ENCODE measurements at regions not wholly inside any gene's neighbourhood (a gene's known extent, or its start where the extent isn't known, plus 50 kb on each side); places are given as distances from the start of the nearest gene placed in this dataset.
A peak's percentile ranks its signal among the peaks of the same experiment; 100 is the strongest.
"Not testable (repeated sequence)": the region's sequence is repeated elsewhere in the genome, so short reads cannot be mapped to it uniquely, and the experiment has no call there.

DNA sequence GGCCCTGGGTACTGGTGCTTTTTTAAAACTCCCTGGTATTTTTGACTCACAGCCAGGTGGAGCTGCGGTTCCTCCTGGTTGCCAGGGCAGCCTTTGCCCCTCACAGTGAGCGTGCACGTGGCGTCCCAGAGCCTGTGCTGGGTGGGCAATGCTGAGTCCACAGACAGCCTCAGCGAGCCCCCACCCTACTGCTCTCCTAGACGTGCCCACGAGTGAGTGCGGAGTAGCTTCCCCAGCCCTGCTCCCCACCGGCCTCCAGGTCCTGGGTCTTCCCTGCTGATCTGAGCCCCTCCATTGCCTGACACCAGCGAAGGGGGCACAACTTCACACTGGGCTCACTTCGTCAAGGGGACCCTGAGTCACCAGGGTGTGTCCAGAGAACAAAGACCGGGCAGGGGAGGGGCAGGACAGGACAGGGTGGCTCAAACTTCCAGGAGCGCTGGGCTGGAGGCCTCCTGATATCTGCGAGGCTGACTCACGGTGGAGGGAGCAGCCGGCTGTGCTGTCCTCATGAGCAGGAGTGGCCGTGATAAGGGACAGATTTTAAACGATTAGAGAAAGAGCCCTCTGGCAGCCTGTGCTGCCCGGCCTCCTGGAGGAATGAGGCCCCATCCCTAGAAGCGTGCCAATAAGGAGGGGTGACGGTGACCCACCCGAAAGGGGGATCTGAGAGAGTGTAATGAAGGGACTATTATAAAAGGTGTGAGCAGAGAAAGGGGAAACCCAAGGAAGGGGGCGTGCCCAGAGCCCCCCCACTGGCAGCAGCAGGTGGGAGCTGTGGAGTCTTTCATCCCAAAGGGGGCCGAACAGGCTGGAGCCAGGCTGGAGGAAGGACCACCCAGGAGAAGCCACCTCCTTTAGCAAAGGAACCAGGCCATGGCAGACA lies 129.3 kb upstream of the FGF3 start:
- no peak for DNase-seq
- Histone ChIP-seq H3K27ac (ENCODE audit: low read depth, low read length) (no peak overlapping the region), H3K9me3 (ENCODE audit: control insufficient read depth in 1 of 2, low read length in 2 of 2) (no peaks in the 10 kb centered on the region), H3K27me3 (ENCODE audit: insufficient read depth, low read length) (no peaks in the 10 kb centered on the region), H3K4me3 (ENCODE audit: low read length in 2 of 2) (no peak overlapping the region), H3K36me3 (ENCODE audit: insufficient read depth, low read length) (no peaks in the 10 kb centered on the region), H3K4me1 (ENCODE audit: insufficient read depth, low read length) (no peaks in the 10 kb centered on the region)
- H3K27me3 Mint-ChIP-seq: peaks cover 4 to 15% of the 10 kb centered on the region in 2 donors
- intact Hi-C loops (cut with micrococcal nuclease): no loop called here
- H3K27ac Mint-ChIP-seq: no peak overlapping the region
- H3K36me3 Mint-ChIP-seq: no peaks in the 10 kb centered on the region
- H3K4me1 Mint-ChIP-seq: no peaks in the 10 kb centered on the region
- H3K4me3 Mint-ChIP-seq: no peak overlapping the region
- ChIA-PET POLR2A (ENCODE audit: partially characterized antibody) (no interaction called here), CTCF (ENCODE audit: partially characterized antibody) (no interaction called here)
- peaks cover 0 to 3% (median 0%) of the 10 kb centered on the region in 8 donors for H3K9me3 Mint-ChIP-seq

DNA sequence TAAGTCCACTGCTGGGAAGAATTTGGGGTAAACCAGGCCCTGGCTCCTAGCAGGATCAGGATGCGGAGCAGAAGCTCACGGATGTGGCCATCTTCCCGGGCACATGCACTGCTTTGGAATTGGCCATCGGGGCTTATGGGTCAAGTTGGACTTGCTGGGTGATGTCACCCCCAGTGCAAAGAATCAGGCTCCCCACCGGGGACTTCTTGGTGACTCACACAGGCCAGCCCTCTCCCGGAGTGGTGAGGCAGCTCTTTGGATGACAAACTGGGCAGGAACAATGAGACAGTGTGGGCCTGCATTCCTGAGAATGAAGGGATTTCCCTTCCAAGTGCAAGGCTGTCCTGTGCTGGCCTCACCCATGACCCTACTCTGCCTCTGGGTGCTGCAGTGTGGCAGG lies 128.8 kb upstream of the ANO1 start:
- DNase-seq: no peak
- no peak overlapping the region for H3K4me3 ChIP-seq (ENCODE audit: low read length in 2 of 2)
- peaks cover 0 to 3% (median 0%) of the 10 kb centered on the region in 8 donors for H3K9me3 Mint-ChIP-seq
- peaks cover 4 to 12% of the 10 kb centered on the region in 2 donors for H3K27me3 Mint-ChIP-seq
- no peak overlapping the region for H3K27ac Mint-ChIP-seq
- CTCF ChIA-PET (ENCODE audit: partially characterized antibody): no interaction called here
- no peak overlapping the region for H3K27ac ChIP-seq (ENCODE audit: low read depth, low read length)
- H3K36me3 ChIP-seq (ENCODE audit: insufficient read depth, low read length): no peaks in the 10 kb centered on the region
- H3K4me3 Mint-ChIP-seq: no peak overlapping the region
- no peaks in the 10 kb centered on the region for H3K27me3 ChIP-seq (ENCODE audit: insufficient read depth, low read length)
- intact Hi-C loops (cut with micrococcal nuclease): no loop called here
- no peaks in the 10 kb centered on the region for H3K4me1 Mint-ChIP-seq
- no peaks in the 10 kb centered on the region for H3K36me3 Mint-ChIP-seq
- H3K4me1 ChIP-seq (ENCODE audit: insufficient read depth, low read length): no peaks in the 10 kb centered on the region
- POLR2A ChIA-PET (ENCODE audit: partially characterized antibody): no interaction called here
- H3K9me3 ChIP-seq (ENCODE audit: control insufficient read depth in 1 of 2, low read length in 2 of 2): no peaks in the 10 kb centered on the region

DNA sequence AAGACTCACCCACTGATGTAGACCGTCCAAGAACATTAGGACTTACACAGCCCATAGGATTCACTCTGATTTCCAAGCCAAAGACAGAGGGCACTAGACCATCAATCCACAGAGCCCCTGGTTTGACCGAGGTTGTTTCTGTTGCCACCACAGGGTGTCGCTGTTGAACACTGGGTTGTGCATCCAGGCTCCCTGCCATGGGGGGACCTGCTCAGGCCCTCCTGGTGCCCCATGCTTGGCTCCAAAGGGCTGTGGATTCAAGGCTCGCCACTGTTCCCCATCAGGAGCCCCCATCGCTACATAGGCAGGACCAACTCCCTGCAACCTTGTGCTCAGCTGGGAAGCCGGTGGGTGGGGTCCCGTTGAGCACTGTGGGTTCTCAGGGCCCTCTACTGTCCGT lies 128.0 kb upstream of the ANO1 start:
- POLR2A ChIA-PET (ENCODE audit: partially characterized antibody): no interaction called here
- Mint-ChIP-seq H3K27me3 (peaks cover 4 to 10% of the 10 kb centered on the region in 2 donors), H3K9me3 (peaks cover 0 to 3% (median 0%) of the 10 kb centered on the region in 8 donors), H3K36me3 (no peaks in the 10 kb centered on the region), H3K4me3 (no peak overlapping the region), H3K4me1 (no peaks in the 10 kb centered on the region), H3K27ac (no peak overlapping the region)
- Histone ChIP-seq H3K27me3 (ENCODE audit: insufficient read depth, low read length) (no peaks in the 10 kb centered on the region), H3K27ac (ENCODE audit: low read depth, low read length) (no peak overlapping the region), H3K36me3 (ENCODE audit: insufficient read depth, low read length) (no peaks in the 10 kb centered on the region), H3K9me3 (ENCODE audit: control insufficient read depth in 1 of 2, low read length in 2 of 2) (no peaks in the 10 kb centered on the region), H3K4me1 (ENCODE audit: insufficient read depth, low read length) (no peaks in the 10 kb centered on the region), H3K4me3 (ENCODE audit: low read length in 2 of 2) (no peak overlapping the region)
- intact Hi-C loops (cut with micrococcal nuclease): no loop called here
- no peak for DNase-seq
- CTCF ChIA-PET (ENCODE audit: partially characterized antibody): no interaction called here

DNA sequence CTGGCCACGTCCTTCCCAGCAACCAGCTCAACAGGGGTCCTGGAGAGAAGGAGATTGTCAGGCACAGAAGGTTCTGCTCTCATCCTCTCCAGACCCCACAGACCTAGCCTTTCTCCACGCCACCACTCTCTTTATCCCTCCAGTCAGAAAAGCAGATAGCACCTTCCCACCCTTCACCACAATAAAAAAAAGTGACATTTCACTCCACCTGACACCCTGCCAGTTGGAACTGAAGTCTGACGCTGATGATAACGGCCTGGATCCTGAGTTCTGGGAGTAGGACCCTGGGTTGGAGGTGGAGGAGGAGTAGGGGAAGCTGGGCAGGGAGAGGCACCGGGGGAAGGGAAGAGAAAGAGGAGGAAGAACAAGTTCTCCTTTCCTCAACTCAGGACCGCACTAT lies 127.5 kb upstream of the ANO1 start:
- Mint-ChIP-seq H3K27ac (no peak overlapping the region), H3K36me3 (no peaks in the 10 kb centered on the region), H3K4me1 (no peaks in the 10 kb centered on the region), H3K9me3 (peaks cover 0 to 3% (median 0%) of the 10 kb centered on the region in 8 donors), H3K4me3 (no peak overlapping the region), H3K27me3 (peaks cover 4 to 10% of the 10 kb centered on the region in 2 donors)
- Histone ChIP-seq H3K27me3 (ENCODE audit: insufficient read depth, low read length) (no peaks in the 10 kb centered on the region), H3K9me3 (ENCODE audit: control insufficient read depth in 1 of 2, low read length in 2 of 2) (no peaks in the 10 kb centered on the region), H3K36me3 (ENCODE audit: insufficient read depth, low read length) (no peaks in the 10 kb centered on the region), H3K4me3 (ENCODE audit: low read length in 2 of 2) (no peak overlapping the region), H3K27ac (ENCODE audit: low read depth, low read length) (no peak overlapping the region), H3K4me1 (ENCODE audit: insufficient read depth, low read length) (no peaks in the 10 kb centered on the region)
- intact Hi-C loops (cut with micrococcal nuclease): no loop called here
- DNase-seq: no peak
- POLR2A ChIA-PET (ENCODE audit: partially characterized antibody): no interaction called here
- CTCF ChIA-PET (ENCODE audit: partially characterized antibody): no interaction called here

DNA sequence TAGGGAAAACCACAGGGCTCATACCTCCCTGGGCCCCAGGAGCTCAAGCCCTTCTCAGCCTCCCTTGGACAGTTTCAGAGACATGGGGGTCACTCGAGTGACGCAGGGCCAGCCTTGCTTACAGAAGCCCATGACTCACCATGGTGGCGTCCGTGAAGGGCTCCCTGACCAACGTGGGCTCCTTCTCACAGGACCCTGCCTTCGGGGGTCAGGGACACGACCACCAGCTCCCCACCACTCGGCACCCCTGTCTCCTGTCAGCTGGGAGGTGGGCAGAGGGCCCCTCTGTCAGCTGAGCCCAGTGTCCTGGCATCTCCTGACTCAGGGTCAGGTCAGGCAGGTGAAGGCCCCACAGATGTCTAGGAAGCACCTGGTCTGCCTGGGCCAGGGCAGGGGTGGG lies 126.3 kb upstream of the ANO1 start:
- Mint-ChIP-seq H3K27me3 (peaks cover 4 to 10% of the 10 kb centered on the region in 2 donors), H3K27ac (no peak overlapping the region), H3K36me3 (no peaks in the 10 kb centered on the region), H3K4me3 (no peak overlapping the region), H3K9me3 (peaks cover 0 to 3% (median 0%) of the 10 kb centered on the region in 8 donors), H3K4me1 (no peaks in the 10 kb centered on the region)
- intact Hi-C loops (cut with micrococcal nuclease): no loop called here
- CTCF ChIA-PET (ENCODE audit: partially characterized antibody): no interaction called here
- DNase-seq: no peak
- Histone ChIP-seq H3K4me1 (ENCODE audit: insufficient read depth, low read length) (no peaks in the 10 kb centered on the region), H3K36me3 (ENCODE audit: insufficient read depth, low read length) (no peaks in the 10 kb centered on the region), H3K4me3 (ENCODE audit: low read length in 2 of 2) (no peak overlapping the region), H3K9me3 (ENCODE audit: control insufficient read depth in 1 of 2, low read length in 2 of 2) (no peaks in the 10 kb centered on the region), H3K27ac (ENCODE audit: low read depth, low read length) (no peak overlapping the region), H3K27me3 (ENCODE audit: insufficient read depth, low read length) (no peaks in the 10 kb centered on the region)
- POLR2A ChIA-PET (ENCODE audit: partially characterized antibody): no interaction called here

DNA sequence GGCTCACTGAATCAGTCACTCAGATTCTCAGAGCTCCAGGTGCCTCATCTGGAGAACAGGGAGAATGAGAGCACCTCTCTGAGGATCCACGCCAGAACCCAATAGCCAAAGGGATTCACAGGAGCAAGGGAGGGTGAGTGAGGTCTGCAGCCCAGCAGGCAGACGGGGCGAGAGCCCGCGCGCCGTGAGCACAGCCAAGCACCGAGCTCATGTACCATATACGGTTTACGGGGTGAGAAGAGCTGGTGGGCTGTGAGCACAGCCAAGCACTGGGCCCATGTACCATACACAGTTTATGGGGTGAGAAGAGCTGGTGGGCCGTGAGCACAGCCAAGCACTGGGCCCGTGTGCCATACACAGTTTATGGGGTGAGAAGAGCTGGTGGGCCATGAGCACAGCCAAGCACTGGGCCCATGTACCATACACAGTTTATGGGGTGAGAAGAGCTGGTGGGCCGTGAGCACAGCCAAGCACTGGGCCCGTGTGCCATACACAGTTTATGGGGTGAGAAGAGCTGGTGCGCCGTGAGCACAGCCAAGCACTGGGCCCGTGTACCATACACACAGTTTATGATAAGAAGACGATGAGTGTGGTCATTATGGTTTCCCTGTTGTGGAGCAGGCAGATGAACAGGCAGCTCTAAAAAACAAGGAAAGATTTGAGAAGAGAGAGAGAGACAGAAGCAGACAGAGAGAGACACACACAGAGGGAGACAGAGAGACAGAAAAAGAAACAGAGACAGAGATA lies 125.7 kb upstream of the ANO1 start:
- H3K9me3 ChIP-seq (ENCODE audit: control insufficient read depth in 1 of 2, low read length in 2 of 2); H3K27me3 ChIP-seq (ENCODE audit: insufficient read depth, low read length); H3K4me1 ChIP-seq (ENCODE audit: insufficient read depth, low read length); intact Hi-C loops (cut with micrococcal nuclease); DNase-seq; H3K4me3 ChIP-seq (ENCODE audit: low read length in 2 of 2); H3K27me3 Mint-ChIP-seq; H3K36me3 Mint-ChIP-seq; H3K4me3 Mint-ChIP-seq; H3K9me3 Mint-ChIP-seq; CTCF ChIA-PET (ENCODE audit: partially characterized antibody); H3K4me1 Mint-ChIP-seq; POLR2A ChIA-PET (ENCODE audit: partially characterized antibody); H3K36me3 ChIP-seq (ENCODE audit: insufficient read depth, low read length); H3K27ac ChIP-seq (ENCODE audit: low read depth, low read length): not testable (repeated sequence)
- H3K27ac Mint-ChIP-seq: peak overlapping the region in 2 of 7 donors; percentile 22 to 45

DNA sequence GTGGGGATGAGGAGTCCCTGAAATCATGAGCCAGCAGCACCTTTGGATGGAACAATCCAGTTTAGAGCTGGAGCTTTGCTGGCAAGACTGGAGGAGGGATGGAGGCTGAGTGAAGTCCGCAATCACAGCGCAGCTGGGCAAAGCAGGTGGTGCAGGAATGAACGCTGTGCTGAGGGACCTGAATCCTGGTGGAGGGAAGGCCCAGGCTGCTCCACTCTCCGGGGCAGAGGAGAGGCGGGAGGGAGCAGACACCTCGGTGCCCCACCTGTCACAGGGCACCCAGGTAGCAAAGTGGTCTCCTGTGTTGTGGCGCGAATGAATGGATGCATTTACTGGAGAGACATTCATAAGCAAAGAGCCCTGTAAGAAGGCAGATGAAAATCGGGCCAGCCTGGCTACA lies 124.8 kb upstream of the ANO1 start:
- POLR2A ChIA-PET (ENCODE audit: partially characterized antibody): no interaction called here
- intact Hi-C loops (cut with micrococcal nuclease): no loop called here
- no peaks in the 10 kb centered on the region for H3K27me3 ChIP-seq (ENCODE audit: insufficient read depth, low read length)
- H3K27me3 Mint-ChIP-seq: peaks cover 6 to 12% of the 10 kb centered on the region in 2 donors
- no peak for DNase-seq
- H3K4me3 Mint-ChIP-seq: no peak overlapping the region
- no peaks in the 10 kb centered on the region for H3K4me1 ChIP-seq (ENCODE audit: insufficient read depth, low read length)
- no peaks in the 10 kb centered on the region for H3K9me3 ChIP-seq (ENCODE audit: control insufficient read depth in 1 of 2, low read length in 2 of 2)
- H3K27ac ChIP-seq (ENCODE audit: low read depth, low read length): no peak overlapping the region
- H3K4me3 ChIP-seq (ENCODE audit: low read length in 2 of 2): no peak overlapping the region
- peaks cover 0 to 3% (median under 1%) of the 10 kb centered on the region in 8 donors for H3K9me3 Mint-ChIP-seq
- CTCF ChIA-PET (ENCODE audit: partially characterized antibody): no interaction called here
- no peaks in the 10 kb centered on the region for H3K36me3 Mint-ChIP-seq
- no peaks in the 10 kb centered on the region for H3K36me3 ChIP-seq (ENCODE audit: insufficient read depth, low read length)
- H3K4me1 Mint-ChIP-seq: no peaks in the 10 kb centered on the region
- H3K27ac Mint-ChIP-seq: peak overlapping the region in 2 of 7 donors; percentile 10 to 53

Data from CD4-positive, alpha-beta memory T cell (primary cell).